DOHH2 (cell line): ENCODE measurements at regions not wholly inside any gene's neighbourhood (a gene's known extent, or its start where the extent isn't known, plus 50 kb on each side); places are given as distances from the start of the nearest gene placed in this dataset.

Experiments
- H3F3A ChIP-seq: fragments of 200-600 bp; sonication (generic), shearing (Covaris generic); 2 replicates; pipeline ENCODE4 v1.6.0; 2016; ENCODE audit warnings: antibody characterized with exemption, mild to moderate bottlenecking; ENCODE audit not compliant: control insufficient read depth, insufficient read depth
- H3K27ac ChIP-seq: fragments of 200-600 bp; sonication (generic); 2 replicates; pipeline ENCODE4 v1.5.1; 2014; ENCODE audit warnings: low read depth, mild to moderate bottlenecking, low read length, moderate library complexity
- H3K27me3 ChIP-seq: fragments of 200-600 bp; sonication (generic); 2 replicates; pipeline ENCODE4 v1.6.1; 2014; ENCODE audit warnings: mild to moderate bottlenecking, low read length, mixed read lengths; ENCODE audit not compliant: control insufficient read depth
- H3K36me3 ChIP-seq: fragments of 200-600 bp; sonication (generic); 2 replicates; pipeline ENCODE4 v1.6.1; 2014; ENCODE audit warnings: mild to moderate bottlenecking, low read length, moderate library complexity, mixed read lengths; ENCODE audit not compliant: control insufficient read depth
- H3K4me1 ChIP-seq: fragments of 200-600 bp; sonication (generic); 2 replicates; pipeline ENCODE4 v1.6.1; 2014; ENCODE audit warnings: mild to moderate bottlenecking, low read length, mixed read lengths; ENCODE audit not compliant: control insufficient read depth
- H3K4me2 ChIP-seq: fragments of 200-600 bp; sonication (generic); 2 replicates; pipeline ENCODE4 v1.6.0; 2014; ENCODE audit warnings: mild to moderate bottlenecking, low read length, moderate library complexity
- H3K4me3 ChIP-seq: fragments of 200-600 bp; sonication (generic); 2 replicates; pipeline ENCODE4 v1.5.1; 2014; ENCODE audit warnings: mild to moderate bottlenecking, low read length, mixed read lengths
- H3K79me2 ChIP-seq: fragments of 200-600 bp; sonication (generic); 2 replicates; pipeline ENCODE4 v1.6.1; 2014; ENCODE audit warnings: mild to moderate bottlenecking, low read length, mixed read lengths; ENCODE audit not compliant: control insufficient read depth
- H3K9me2 ChIP-seq: fragments of 200-600 bp; sonication (generic); replicated peaks from 2 replicates; pipeline ENCODE4 v1.6.1; 2014; ENCODE audit warnings: mild to moderate bottlenecking, low read length, mixed read lengths; ENCODE audit not compliant: control insufficient read depth
- H3K9me3 ChIP-seq: fragments of 200-600 bp; sonication (generic); 2 replicates; pipeline ENCODE4 v1.6.1; 2014; ENCODE audit warnings: antibody characterized with exemption, low read length, mixed read lengths; ENCODE audit not compliant: control insufficient read depth, insufficient read depth
- H4K20me1 ChIP-seq: fragments of 200-600 bp; sonication (generic); 2 replicates; pipeline ENCODE4 v1.6.0; 2014; ENCODE audit warnings: low read depth, mild to moderate bottlenecking, antibody characterized with exemption, low read length, moderate library complexity; ENCODE audit not compliant: control insufficient read depth, insufficient read depth
- CTCF ChIP-seq: fragments of 200-600 bp; sonication (generic); IDR thresholded peaks from one replicate; pipeline ENCODE4 v1.5.1; 2014; ENCODE audit warnings: antibody characterized with exemption, mild to moderate bottlenecking, low read depth, low read length; ENCODE audit not compliant: poor library complexity, severe bottlenecking
- EZH2phosphoT487 ChIP-seq: fragments of 200-600 bp; sonication (generic); IDR thresholded peaks from 2 replicates; pipeline ENCODE4 v1.6.1; 2017; ENCODE audit warnings: borderline replicate concordance, mild to moderate bottlenecking, antibody characterized with exemption, low read length, moderate library complexity, mixed read lengths

- no peaks in the 10 kb centered on the region for H4K20me1 ChIP-seq
- no peaks in the 10 kb centered on the region for H3K9me2 ChIP-seq
- H3F3A ChIP-seq: no peaks in the 10 kb centered on the region
- H3K36me3 ChIP-seq: no peaks in the 10 kb centered on the region
- no peaks in the 10 kb centered on the region for H3K79me2 ChIP-seq
- peaks cover 10% of the 10 kb centered on the region for H3K4me1 ChIP-seq
- H3K27ac ChIP-seq: no peak overlapping the region
- H3K4me2 ChIP-seq: no peak overlapping the region
- TF ChIP-seq EZH2phosphoT487: no peak
- TF ChIP-seq CTCF: no peak
- H3K9me3 ChIP-seq: no peaks in the 10 kb centered on the region
- no peak overlapping the region for H3K4me3 ChIP-seq
- peaks cover 15% of the 10 kb centered on the region for H3K27me3 ChIP-seq
These were observed 488.8 kb upstream of the ZMIZ1 start for GRCh38 chr10:78579995-78580394.

DNA sequence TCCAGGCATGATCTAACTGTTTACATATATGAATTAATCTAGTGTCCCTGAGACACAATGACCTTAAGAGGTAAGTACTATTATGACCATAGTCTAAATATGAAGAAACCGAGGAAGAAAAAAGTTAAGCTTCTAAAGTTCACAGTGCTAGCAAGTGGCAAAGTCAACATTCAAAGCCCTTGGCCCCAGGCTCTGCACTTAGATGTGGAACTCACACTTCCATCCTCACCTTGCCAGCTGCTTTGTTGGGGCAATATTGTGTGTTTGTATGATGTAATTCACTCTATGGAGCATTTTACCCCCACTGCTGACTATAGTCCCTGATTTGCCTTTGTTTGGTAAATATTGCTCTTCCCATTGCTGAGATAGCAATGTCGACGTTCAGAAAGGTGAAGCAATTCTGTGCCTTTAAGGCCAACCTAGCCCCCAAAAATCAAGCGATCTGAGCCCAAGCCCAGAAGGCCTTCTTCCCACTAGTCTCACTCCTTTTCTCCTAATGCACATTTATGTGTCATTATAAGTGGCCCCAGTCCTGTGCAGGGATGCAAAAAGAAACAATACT lies 487.6 kb upstream of the ZMIZ1 start:
- no peaks in the 10 kb centered on the region for H3F3A ChIP-seq
- no peaks in the 10 kb centered on the region for H4K20me1 ChIP-seq
- no peak for TF ChIP-seq EZH2phosphoT487
- no peak for TF ChIP-seq CTCF
- H3K4me2 ChIP-seq: no peak overlapping the region
- H3K79me2 ChIP-seq: no peaks in the 10 kb centered on the region
- no peaks in the 10 kb centered on the region for H3K9me2 ChIP-seq
- H3K9me3 ChIP-seq: no peaks in the 10 kb centered on the region
- peaks cover 19% of the 10 kb centered on the region for H3K27me3 ChIP-seq
- H3K4me3 ChIP-seq: no peak overlapping the region
- H3K4me1 ChIP-seq: peaks cover 10% of the 10 kb centered on the region
- H3K36me3 ChIP-seq: no peaks in the 10 kb centered on the region
- no peak overlapping the region for H3K27ac ChIP-seq

DNA sequence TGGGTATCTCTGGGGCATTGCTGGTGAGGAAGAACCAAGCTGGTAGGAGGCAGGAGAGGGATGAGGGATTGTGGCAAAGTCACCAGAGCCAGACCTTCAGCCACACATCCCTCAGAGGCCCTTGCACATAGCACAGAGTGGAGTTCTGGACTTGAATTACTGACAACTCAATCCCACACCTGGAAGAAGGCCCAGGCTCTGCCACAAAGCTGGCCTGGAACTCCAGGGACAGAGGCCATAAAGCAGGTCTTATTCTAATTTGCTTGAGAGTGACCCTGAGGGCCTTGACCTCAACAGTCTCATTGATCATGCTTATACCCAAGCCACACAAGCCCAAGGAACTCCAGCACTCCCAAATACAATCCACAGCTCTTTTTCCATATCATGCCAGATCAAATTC lies 486.2 kb upstream of the ZMIZ1 start:
- Histone ChIP-seq H3K4me1 (peaks cover 9% of the 10 kb centered on the region), H3F3A (no peaks in the 10 kb centered on the region), H3K36me3 (no peaks in the 10 kb centered on the region), H3K27ac (no peak overlapping the region), H4K20me1 (no peaks in the 10 kb centered on the region), H3K79me2 (no peaks in the 10 kb centered on the region), H3K27me3 (peaks cover 19% of the 10 kb centered on the region), H3K4me3 (no peak overlapping the region), H3K4me2 (no peak overlapping the region), H3K9me3 (no peaks in the 10 kb centered on the region), H3K9me2 (no peaks in the 10 kb centered on the region)
- TF ChIP-seq EZH2phosphoT487 (no peak), CTCF (no peak)
